ENCODE measurements at regions not wholly inside any gene's neighbourhood (a gene's known extent, or its start where the extent isn't known, plus 50 kb on each side); places are given as distances from the start of the nearest gene placed in this dataset.
"Not testable (repeated sequence)": the region's sequence is repeated elsewhere in the genome, so short reads cannot be mapped to it uniquely, and the experiment has no call there.

- Histone ChIP-seq H3K27ac (no peak overlapping the region), H3K4me1 (ENCODE audit: control insufficient read depth in 1 of 2, insufficient read depth in 1 of 2, low read depth in 1 of 2, low read length in 1 of 2) (no peaks in the 10 kb centered on the region), H3K4me3 (ENCODE audit: low read depth in 1 of 2, low read length in 1 of 2) (no peak overlapping the region), H3K27me3 (no peaks in the 10 kb centered on the region), H3K36me3 (no peaks in the 10 kb centered on the region), H3K9me3 (no peaks in the 10 kb centered on the region)
- TF ChIP-seq, protein P1, sequence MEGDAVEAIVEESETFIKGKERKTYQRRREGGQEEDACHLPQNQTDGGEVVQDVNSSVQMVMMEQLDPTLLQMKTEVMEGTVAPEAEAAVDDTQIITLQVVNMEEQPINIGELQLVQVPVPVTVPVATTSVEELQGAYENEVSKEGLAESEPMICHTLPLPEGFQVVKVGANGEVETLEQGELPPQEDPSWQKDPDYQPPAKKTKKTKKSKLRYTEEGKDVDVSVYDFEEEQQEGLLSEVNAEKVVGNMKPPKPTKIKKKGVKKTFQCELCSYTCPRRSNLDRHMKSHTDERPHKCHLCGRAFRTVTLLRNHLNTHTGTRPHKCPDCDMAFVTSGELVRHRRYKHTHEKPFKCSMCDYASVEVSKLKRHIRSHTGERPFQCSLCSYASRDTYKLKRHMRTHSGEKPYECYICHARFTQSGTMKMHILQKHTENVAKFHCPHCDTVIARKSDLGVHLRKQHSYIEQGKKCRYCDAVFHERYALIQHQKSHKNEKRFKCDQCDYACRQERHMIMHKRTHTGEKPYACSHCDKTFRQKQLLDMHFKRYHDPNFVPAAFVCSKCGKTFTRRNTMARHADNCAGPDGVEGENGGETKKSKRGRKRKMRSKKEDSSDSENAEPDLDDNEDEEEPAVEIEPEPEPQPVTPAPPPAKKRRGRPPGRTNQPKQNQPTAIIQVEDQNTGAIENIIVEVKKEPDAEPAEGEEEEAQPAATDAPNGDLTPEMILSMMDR (IDR thresholded peaks at IDR 0.05): no peak
These were observed 303.7 kb upstream of the DIO3 start for GRCh38 chr14:101257551-101257950.

DNA sequence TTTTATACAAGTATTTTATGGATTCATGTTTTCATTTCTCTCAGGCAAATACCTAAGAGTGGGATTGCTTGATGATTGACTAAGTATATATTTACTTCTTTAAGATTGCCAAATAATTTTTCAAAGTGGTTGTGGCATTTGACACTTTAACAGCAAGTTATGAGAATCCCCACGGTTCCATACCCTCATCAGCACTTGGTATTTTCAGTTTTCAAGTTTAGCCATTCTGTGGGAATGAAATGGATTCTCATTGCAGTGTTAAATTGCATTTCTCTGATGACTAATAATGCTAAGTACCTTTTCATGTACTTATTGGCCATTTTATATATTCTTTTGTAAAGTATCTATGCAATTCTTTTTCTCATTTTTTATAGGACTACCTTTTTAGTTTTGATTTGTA lies 301.5 kb upstream of the DIO3 start:
- no peaks in the 10 kb centered on the region for H3K9me3 ChIP-seq
- H3K4me1 ChIP-seq (ENCODE audit: control insufficient read depth in 1 of 2, insufficient read depth in 1 of 2, low read depth in 1 of 2, low read length in 1 of 2): no peaks in the 10 kb centered on the region
- TF ChIP-seq, protein P1 (IDR thresholded peaks at IDR 0.05): no peak
- H3K27ac ChIP-seq: no peak overlapping the region
- no peaks in the 10 kb centered on the region for H3K36me3 ChIP-seq
- no peak overlapping the region for H3K4me3 ChIP-seq (ENCODE audit: low read depth in 1 of 2, low read length in 1 of 2)
- H3K27me3 ChIP-seq: no peaks in the 10 kb centered on the region

DNA sequence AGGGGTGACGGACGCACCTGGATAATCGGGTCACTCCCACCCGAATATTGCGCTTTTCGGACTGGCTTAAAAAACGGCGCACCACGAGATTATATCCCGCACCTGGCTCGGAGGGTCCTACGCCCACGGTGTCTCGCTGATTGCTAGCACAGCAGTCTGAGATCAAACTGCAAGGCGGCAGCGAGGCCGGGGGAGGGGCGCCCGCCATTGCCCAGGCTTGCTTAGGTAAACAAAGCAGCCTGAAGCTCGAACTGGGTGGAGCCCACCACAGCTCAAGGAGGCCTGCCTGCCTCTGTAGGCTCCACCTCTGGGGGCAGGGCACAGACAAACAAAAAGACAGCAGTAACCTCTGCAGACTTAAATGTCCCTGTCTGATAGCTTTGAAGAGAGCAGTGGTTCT lies 294.9 kb upstream of the DIO3 start:
- H3K27me3 ChIP-seq; H3K27ac ChIP-seq; H3K36me3 ChIP-seq; H3K4me3 ChIP-seq (ENCODE audit: low read depth in 1 of 2, low read length in 1 of 2); H3K9me3 ChIP-seq; H3K4me1 ChIP-seq (ENCODE audit: control insufficient read depth in 1 of 2, insufficient read depth in 1 of 2, low read depth in 1 of 2, low read length in 1 of 2): not testable (repeated sequence)

GRCh38 chr14:101273091-101273490 lies 288.2 kb upstream of the DIO3 start:
- no peak overlapping the region for H3K27ac ChIP-seq
- no peaks in the 10 kb centered on the region for H3K36me3 ChIP-seq
- H3K4me1 ChIP-seq (ENCODE audit: control insufficient read depth in 1 of 2, insufficient read depth in 1 of 2, low read depth in 1 of 2, low read length in 1 of 2): no peaks in the 10 kb centered on the region
- TF ChIP-seq, protein P1 (IDR thresholded peaks at IDR 0.05): no peak
- no peak overlapping the region for H3K4me3 ChIP-seq (ENCODE audit: low read depth in 1 of 2, low read length in 1 of 2)
- H3K9me3 ChIP-seq: no peaks in the 10 kb centered on the region
- H3K27me3 ChIP-seq: peaks cover 3% of the 10 kb centered on the region

DNA sequence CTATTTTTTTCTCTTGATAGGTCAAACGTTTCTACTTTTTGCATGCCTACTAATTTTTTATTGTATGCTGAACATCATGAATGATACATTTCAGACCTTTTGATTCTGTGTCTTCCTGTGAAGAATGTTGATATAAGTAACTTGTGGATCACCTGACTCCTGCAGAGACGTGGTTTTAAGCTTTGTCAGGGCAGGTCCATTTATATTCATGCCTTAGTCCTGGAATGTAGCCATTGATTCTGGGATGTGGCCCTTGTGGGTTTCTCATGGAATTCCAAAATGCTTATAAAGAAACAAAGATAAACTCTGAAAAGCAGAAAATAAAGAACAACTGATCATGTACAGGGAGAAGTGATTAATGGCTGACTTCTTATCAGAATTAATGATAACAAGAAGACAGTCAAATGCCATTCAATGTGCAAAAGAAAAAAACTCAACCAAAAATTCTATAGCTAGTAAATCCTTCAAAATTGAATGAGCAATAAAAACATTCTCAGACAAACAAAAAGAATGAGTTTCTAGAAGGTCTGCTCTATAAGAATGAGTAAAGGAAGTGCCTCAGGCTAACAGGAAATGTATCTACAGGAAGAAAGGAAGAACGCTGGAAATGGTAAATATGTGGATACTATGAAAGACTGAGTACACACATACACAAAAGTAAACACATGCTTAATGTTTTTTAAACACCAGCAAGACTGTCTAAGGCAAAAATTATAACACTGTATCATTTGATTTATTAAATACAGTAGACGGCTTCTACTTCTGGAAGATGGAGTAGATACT lies 284.8 kb upstream of the DIO3 start:
- Histone ChIP-seq H3K27me3 (peaks cover 3% of the 10 kb centered on the region), H3K9me3 (no peaks in the 10 kb centered on the region), H3K36me3 (no peaks in the 10 kb centered on the region), H3K27ac (no peak overlapping the region), H3K4me1 (ENCODE audit: control insufficient read depth in 1 of 2, insufficient read depth in 1 of 2, low read depth in 1 of 2, low read length in 1 of 2) (no peaks in the 10 kb centered on the region), H3K4me3 (ENCODE audit: low read depth in 1 of 2, low read length in 1 of 2) (no peak overlapping the region)
- TF ChIP-seq, protein P1 (IDR thresholded peaks at IDR 0.05): no peak

GRCh38 chr14:101282418-101282817 lies 278.9 kb upstream of the DIO3 start:
- Histone ChIP-seq H3K27ac (no peak overlapping the region), H3K9me3 (no peaks in the 10 kb centered on the region), H3K4me3 (ENCODE audit: low read depth in 1 of 2, low read length in 1 of 2) (no peak overlapping the region), H3K4me1 (ENCODE audit: control insufficient read depth in 1 of 2, insufficient read depth in 1 of 2, low read depth in 1 of 2, low read length in 1 of 2) (no peaks in the 10 kb centered on the region), H3K27me3 (peaks cover 12% of the 10 kb centered on the region), H3K36me3 (no peaks in the 10 kb centered on the region)
- TF ChIP-seq, protein P1 (IDR thresholded peaks at IDR 0.05): no peak
